ENCODE measurements at regions not wholly inside any gene's neighbourhood (a gene's known extent, or its start where the extent isn't known, plus 50 kb on each side); places are given as distances from the start of the nearest gene placed in this dataset.
A peak's percentile ranks its signal among the peaks of the same experiment; 100 is the strongest.
"Not testable (repeated sequence)": the region's sequence is repeated elsewhere in the genome, so short reads cannot be mapped to it uniquely, and the experiment has no call there.

- ChIA-PET POLR2A (ENCODE audit: unreplicated experiment) (interaction anchor here (0.6 kb wide), 1 partner anchor 161 kb away, joined by 10 read pairs; the partner anchor contains the start of gene ZDHHC20), CTCF (interaction anchor here (0.5 to 2.1 kb wide), 8 partner anchors 152 to 1272 kb away, joined by 3 to 21 read pairs (median 3); partner anchors contain the start of gene MICU2)
- H3K4me2 ChIP-seq (ENCODE audit: low read length): peak overlapping the region; percentile 90
- no peaks in the 10 kb centered on the region for H4K20me1 ChIP-seq (ENCODE audit: low read length)
- H3K36me3 ChIP-seq (ENCODE audit: low read depth, low read length): no peaks in the 10 kb centered on the region
- H3K27ac ChIP-seq (ENCODE audit: low read length): peak overlapping the region; percentile 44
- TF ChIP-seq, protein P1, sequence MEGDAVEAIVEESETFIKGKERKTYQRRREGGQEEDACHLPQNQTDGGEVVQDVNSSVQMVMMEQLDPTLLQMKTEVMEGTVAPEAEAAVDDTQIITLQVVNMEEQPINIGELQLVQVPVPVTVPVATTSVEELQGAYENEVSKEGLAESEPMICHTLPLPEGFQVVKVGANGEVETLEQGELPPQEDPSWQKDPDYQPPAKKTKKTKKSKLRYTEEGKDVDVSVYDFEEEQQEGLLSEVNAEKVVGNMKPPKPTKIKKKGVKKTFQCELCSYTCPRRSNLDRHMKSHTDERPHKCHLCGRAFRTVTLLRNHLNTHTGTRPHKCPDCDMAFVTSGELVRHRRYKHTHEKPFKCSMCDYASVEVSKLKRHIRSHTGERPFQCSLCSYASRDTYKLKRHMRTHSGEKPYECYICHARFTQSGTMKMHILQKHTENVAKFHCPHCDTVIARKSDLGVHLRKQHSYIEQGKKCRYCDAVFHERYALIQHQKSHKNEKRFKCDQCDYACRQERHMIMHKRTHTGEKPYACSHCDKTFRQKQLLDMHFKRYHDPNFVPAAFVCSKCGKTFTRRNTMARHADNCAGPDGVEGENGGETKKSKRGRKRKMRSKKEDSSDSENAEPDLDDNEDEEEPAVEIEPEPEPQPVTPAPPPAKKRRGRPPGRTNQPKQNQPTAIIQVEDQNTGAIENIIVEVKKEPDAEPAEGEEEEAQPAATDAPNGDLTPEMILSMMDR (conservative IDR thresholded peaks at IDR 0.05; ENCODE audit: low read depth, low read length): peak; percentile 64
- TF ChIP-seq EZH2phosphoT487 (IDR thresholded peaks at IDR 0.05; ENCODE audit: borderline replicate concordance, low read length): no peak
- ATAC-seq: peak; percentile 88
- no peaks in the 10 kb centered on the region for H3K27me3 ChIP-seq (ENCODE audit: low read length)
- peaks cover 14% of the 10 kb centered on the region for H3K4me1 ChIP-seq (ENCODE audit: insufficient read depth, low read length)
- TSS peak; percentile 35 for BruUV-seq (replicated peaks)
- H3F3A ChIP-seq (ENCODE audit: low read length, unreplicated experiment): no peaks in the 10 kb centered on the region
- intact Hi-C loops (cut with micrococcal nuclease): loop anchor here (1.0 to 5.0 kb wide), 3 partner anchors 159 to 304 kb away; partner anchors contain the start of genes MICU2 and ZDHHC20
- H3K4me3 ChIP-seq (ENCODE audit: low read length): peak overlapping the region; percentile 86
- H3K9me2 ChIP-seq (replicated peaks; ENCODE audit: low read length): no peaks in the 10 kb centered on the region
- H2AFZ ChIP-seq (ENCODE audit: low read length): peak overlapping the region; percentile 89
- DNase-seq: peak; percentile 87
- H3K79me2 ChIP-seq (ENCODE audit: low read length): peaks cover 19% of the 10 kb centered on the region
- no peaks in the 10 kb centered on the region for H3K9me3 ChIP-seq (ENCODE audit: low read length)
- H3K9ac ChIP-seq (ENCODE audit: low read length): peak overlapping the region; percentile 83
Observed at GRCh38 chr13:21297914-21298831, 121.7 kb downstream of the MRPL57 start.

DNA sequence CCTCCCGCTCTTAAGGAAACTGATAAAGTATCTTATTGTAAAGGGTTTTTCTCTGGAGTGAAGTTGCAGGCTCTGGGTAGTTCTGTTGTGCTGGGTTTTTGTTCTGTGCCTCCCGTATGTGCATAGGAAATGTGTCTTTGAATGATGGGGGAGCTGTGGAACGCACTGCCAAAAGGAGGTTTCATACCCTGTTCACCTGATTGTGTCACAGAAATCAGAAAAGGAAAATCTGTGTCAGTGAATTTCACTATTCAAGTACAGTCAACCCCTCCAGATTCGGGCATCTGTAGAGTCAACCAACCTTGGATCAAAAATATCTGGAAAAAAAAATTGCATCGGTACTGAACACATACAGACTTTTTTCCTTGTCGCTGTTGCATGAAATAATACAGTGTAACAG is 127.8 kb downstream of the MRPL57 start:
- H3F3A ChIP-seq (ENCODE audit: low read length, unreplicated experiment): no peaks in the 10 kb centered on the region
- no peaks in the 10 kb centered on the region for H3K27me3 ChIP-seq (ENCODE audit: low read length)
- H3K9me3 ChIP-seq (ENCODE audit: low read length): no peaks in the 10 kb centered on the region
- CTCF ChIA-PET: no interaction called here
- POLR2A ChIA-PET (ENCODE audit: unreplicated experiment): no interaction called here
- H3K9ac ChIP-seq (ENCODE audit: low read length): no peak overlapping the region
- no peaks in the 10 kb centered on the region for H3K36me3 ChIP-seq (ENCODE audit: low read depth, low read length)
- H3K4me3 ChIP-seq (ENCODE audit: low read length): no peak overlapping the region
- H3K4me1 ChIP-seq (ENCODE audit: insufficient read depth, low read length): peaks cover 3% of the 10 kb centered on the region
- H3K9me2 ChIP-seq (replicated peaks; ENCODE audit: low read length): no peaks in the 10 kb centered on the region
- H2AFZ ChIP-seq (ENCODE audit: low read length): no peak overlapping the region
- no TSS peak for BruUV-seq (replicated peaks)
- H3K4me2 ChIP-seq (ENCODE audit: low read length): no peak overlapping the region
- no peak for TF ChIP-seq EZH2 (IDR thresholded peaks at IDR 0.05; ENCODE audit: low read length, unreplicated experiment)
- TF ChIP-seq, protein P1 (conservative IDR thresholded peaks at IDR 0.05; ENCODE audit: low read depth, low read length): no peak
- no peak for TF ChIP-seq EZH2phosphoT487 (IDR thresholded peaks at IDR 0.05; ENCODE audit: borderline replicate concordance, low read length)
- no peaks in the 10 kb centered on the region for H4K20me1 ChIP-seq (ENCODE audit: low read length)
- H3K27ac ChIP-seq (ENCODE audit: low read length): no peak overlapping the region
- DNase-seq: no peak
- intact Hi-C loops (cut with micrococcal nuclease): no loop called here
- H3K79me2 ChIP-seq (ENCODE audit: low read length): peaks cover 10% of the 10 kb centered on the region
- no peak for ATAC-seq

GRCh38 chr13:21306300-21307073 is 130.0 kb downstream of the MRPL57 start:
- H3K27ac ChIP-seq (ENCODE audit: low read length); H3K79me2 ChIP-seq (ENCODE audit: low read length); H3K9me3 ChIP-seq (ENCODE audit: low read length); H4K20me1 ChIP-seq (ENCODE audit: low read length); intact Hi-C loops (cut with micrococcal nuclease); H3K9ac ChIP-seq (ENCODE audit: low read length); H3K36me3 ChIP-seq (ENCODE audit: low read depth, low read length); H3F3A ChIP-seq (ENCODE audit: low read length, unreplicated experiment); POLR2A ChIA-PET (ENCODE audit: unreplicated experiment); CTCF ChIA-PET; H3K4me2 ChIP-seq (ENCODE audit: low read length); ATAC-seq; H2AFZ ChIP-seq (ENCODE audit: low read length); H3K9me2 ChIP-seq (replicated peaks; ENCODE audit: low read length); BruUV-seq (replicated peaks); H3K4me3 ChIP-seq (ENCODE audit: low read length); DNase-seq; H3K4me1 ChIP-seq (ENCODE audit: insufficient read depth, low read length); H3K27me3 ChIP-seq (ENCODE audit: low read length): not testable (repeated sequence)

GRCh38 chr13:21307158-21307557 is 130.7 kb downstream of the MRPL57 start:
- CTCF ChIA-PET; intact Hi-C loops (cut with micrococcal nuclease); H3K9me3 ChIP-seq (ENCODE audit: low read length): not testable (repeated sequence)

More at GRCh38 chr13:21307158-21307557, 130.7 kb downstream of the MRPL57 start:
- H3K27ac ChIP-seq (ENCODE audit: low read length); ATAC-seq; H3K4me1 ChIP-seq (ENCODE audit: insufficient read depth, low read length); H3F3A ChIP-seq (ENCODE audit: low read length, unreplicated experiment); H3K36me3 ChIP-seq (ENCODE audit: low read depth, low read length); H3K27me3 ChIP-seq (ENCODE audit: low read length); H3K79me2 ChIP-seq (ENCODE audit: low read length); H4K20me1 ChIP-seq (ENCODE audit: low read length); DNase-seq; POLR2A ChIA-PET (ENCODE audit: unreplicated experiment); H3K9me2 ChIP-seq (replicated peaks; ENCODE audit: low read length); H2AFZ ChIP-seq (ENCODE audit: low read length); H3K4me2 ChIP-seq (ENCODE audit: low read length); H3K9ac ChIP-seq (ENCODE audit: low read length); BruUV-seq (replicated peaks); H3K4me3 ChIP-seq (ENCODE audit: low read length): not testable (repeated sequence)

Measured in PC-3 (cell line).